AG10803 (cell line): ENCODE measurements at regions not wholly inside any gene's neighbourhood (a gene's known extent, or its start where the extent isn't known, plus 50 kb on each side); places are given as distances from the start of the nearest gene placed in this dataset.

ENCODE experiments used
- DNase-seq: peaks from one replicate; pipeline ENCODE4 v3.0.0; 2010; ENCODE audit warnings: low read depth
- H3K4me3 ChIP-seq: 2 replicates; pipeline ENCODE4 v1.5.1; 2011; ENCODE audit warnings: mild to moderate bottlenecking, low read length, control low read depth
- CTCF ChIP-seq: conservative IDR thresholded peaks from 2 replicates; pipeline ENCODE4 v1.5.1; 2011; ENCODE audit warnings: mild to moderate bottlenecking, low read length, control low read depth, inconsistent platforms

GRCh38 chr12:115697340-115697739, 580.2 kb downstream of the MED13L start:
- TF ChIP-seq CTCF, result no peak
- DNase-seq, result no peak

GRCh38 chr12:115694564-115694963, 582.9 kb downstream of the MED13L start:
- no peak for TF ChIP-seq CTCF
- DNase-seq, result no peak
- no peak overlapping the region for H3K4me3 ChIP-seq

More at GRCh38 chr12:115697340-115697739, 580.2 kb downstream of the MED13L start:
- H3K4me3 ChIP-seq, result no peak overlapping the region

- DNase-seq, result no peak
- H3K4me3 ChIP-seq, result no peak overlapping the region
- TF ChIP-seq CTCF, result no peak
These were observed 583.5 kb downstream of the MED13L start for GRCh38 chr12:115693970-115694369.

GRCh38 chr12:115691123-115691522, 586.4 kb downstream of the MED13L start:
- no peak overlapping the region for H3K4me3 ChIP-seq
- DNase-seq, result no peak
- no peak for TF ChIP-seq CTCF

GRCh38 chr12:115687094-115687493, 590.4 kb downstream of the MED13L start:
- TF ChIP-seq CTCF, result no peak
- DNase-seq, result no peak
- H3K4me3 ChIP-seq, result no peak overlapping the region

GRCh38 chr12:115683240-115683780, 594.2 kb downstream of the MED13L start:
- peak; percentile 6 for DNase-seq
- no peak for TF ChIP-seq CTCF
- no peak overlapping the region for H3K4me3 ChIP-seq

- H3K4me3 ChIP-seq, result no peak overlapping the region
- no peak for TF ChIP-seq CTCF
These were observed 596.5 kb downstream of the MED13L start for GRCh38 chr12:115680967-115681366.

More at GRCh38 chr12:115680967-115681366, 596.5 kb downstream of the MED13L start:
- no peak for DNase-seq
